SU-DHL-6 (cell line): ENCODE measurements at regions not wholly inside any gene's neighbourhood (a gene's known extent, or its start where the extent isn't known, plus 50 kb on each side); places are given as distances from the start of the nearest gene placed in this dataset.

Experiments used
- H2AFZ ChIP-seq: fragments of 200-600 bp; sonication (generic); 2 replicates; pipeline ENCODE4 v1.6.1; 2014; ENCODE audit warnings: low read depth, mild to moderate bottlenecking, moderate library complexity, mixed read lengths, antibody characterized with exemption, low read length; ENCODE audit not compliant: severe bottlenecking
- H3F3A ChIP-seq: fragments of 200-600 bp; shearing (Covaris generic); 2 replicates; pipeline ENCODE4 v1.6.0; 2016; ENCODE audit warnings: antibody characterized with exemption, mild to moderate bottlenecking; ENCODE audit not compliant: insufficient read depth
- H3K27ac ChIP-seq: fragments of 200-600 bp; sonication (generic); 2 replicates; pipeline ENCODE4 v1.5.1; 2016; ENCODE audit warnings: low read depth, mild to moderate bottlenecking, low read length, moderate library complexity, mixed read lengths
- H3K27me3 ChIP-seq: fragments of 200-600 bp; sonication (generic), shearing (Covaris generic); 2 replicates; pipeline ENCODE4 v1.6.0; 2014; ENCODE audit warnings: mild to moderate bottlenecking, low read length
- H3K36me3 ChIP-seq: fragments of 200-600 bp; sonication (generic); 2 replicates; pipeline ENCODE4 v1.6.1; 2014; ENCODE audit warnings: mild to moderate bottlenecking, low read length, mixed read lengths
- H3K4me2 ChIP-seq: fragments of 300-600, 200-600 bp; shearing (Covaris generic), sonication (generic); 2 replicates; pipeline ENCODE4 v1.6.0; 2014; ENCODE audit warnings: low read length, low read depth, mild to moderate bottlenecking; ENCODE audit not compliant: poor library complexity, severe bottlenecking
- H3K4me3 ChIP-seq: fragments of 200-600 bp; sonication (generic); 2 replicates; pipeline ENCODE4 v1.5.1; 2014; ENCODE audit warnings: antibody characterized with exemption, low read length, mild to moderate bottlenecking, mixed read lengths; ENCODE audit not compliant: insufficient read depth, poor library complexity, severe bottlenecking
- H3K79me2 ChIP-seq: fragments of 200-600 bp; sonication (generic); 2 replicates; pipeline ENCODE4 v1.6.1; 2014; ENCODE audit warnings: mild to moderate bottlenecking, low read length, moderate library complexity; ENCODE audit not compliant: insufficient read depth
- H3K9ac ChIP-seq: fragments of 200-600 bp; sonication (generic); 2 replicates; pipeline ENCODE4 v1.7.0; 2014; ENCODE audit warnings: mild to moderate bottlenecking, low read length
- H3K9me2 ChIP-seq: fragments of 200-600 bp; sonication (generic); replicated peaks from 2 replicates; pipeline ENCODE4 v1.6.1; 2014; ENCODE audit warnings: low read length; ENCODE audit not compliant: insufficient read depth
- H3K9me3 ChIP-seq: fragments of 200-600 bp; sonication (generic); 2 replicates; pipeline ENCODE4 v1.6.1; 2014; ENCODE audit warnings: low read length, mixed read lengths; ENCODE audit not compliant: insufficient read depth
- H4K20me1 ChIP-seq: fragments of 200-600 bp; sonication (generic); 2 replicates; pipeline ENCODE4 v1.6.1; 2014; ENCODE audit warnings: low read depth, mild to moderate bottlenecking, antibody characterized with exemption, low read length, moderate library complexity, mixed read lengths
- CTCF ChIP-seq: fragments of 200-600 bp; sonication (generic); IDR thresholded peaks from one replicate; pipeline ENCODE4 v1.5.1; 2017; ENCODE audit warnings: antibody characterized with exemption, mild to moderate bottlenecking, low read length, moderate library complexity; ENCODE audit not compliant: insufficient read depth, poor library complexity, severe bottlenecking
- EZH2phosphoT487 ChIP-seq: fragments of 200-600 bp; sonication (generic), shearing (Covaris generic); conservative IDR thresholded peaks from 2 replicates; pipeline ENCODE4 v1.6.1; 2018; ENCODE audit warnings: mild to moderate bottlenecking, antibody characterized with exemption, low read length, moderate library complexity, mixed read lengths

- Histone ChIP-seq H3K9me2 (no peaks in the 10 kb centered on the region), H4K20me1 (no peaks in the 10 kb centered on the region), H3K4me3 (no peak overlapping the region), H3K79me2 (no peaks in the 10 kb centered on the region), H3K27me3 (no peaks in the 10 kb centered on the region), H3K9me3 (no peaks in the 10 kb centered on the region), H3K27ac (no peak overlapping the region), H3K36me3 (no peaks in the 10 kb centered on the region), H3F3A (no peaks in the 10 kb centered on the region), H2AFZ (no peak overlapping the region), H3K4me2 (no peak overlapping the region), H3K9ac (no peak overlapping the region)
- TF ChIP-seq EZH2phosphoT487 (no peak), CTCF (no peak)
Measured at GRCh38 chr5:154647761-154648145, 107.4 kb upstream of the LARP1 start.

- Histone ChIP-seq H3K4me2 (no peak overlapping the region), H3K4me3 (no peak overlapping the region), H3K27me3 (no peaks in the 10 kb centered on the region), H4K20me1 (no peaks in the 10 kb centered on the region), H3K9me3 (no peaks in the 10 kb centered on the region), H3K27ac (no peak overlapping the region), H3K9me2 (no peaks in the 10 kb centered on the region), H3K36me3 (no peaks in the 10 kb centered on the region), H2AFZ (no peak overlapping the region), H3F3A (no peaks in the 10 kb centered on the region), H3K9ac (no peak overlapping the region), H3K79me2 (no peaks in the 10 kb centered on the region)
- no peak for TF ChIP-seq CTCF
- no peak for TF ChIP-seq EZH2phosphoT487
Measured at GRCh38 chr5:154647114-154647760, 107.9 kb upstream of the LARP1 start.

- Histone ChIP-seq H3K4me3 (no peak overlapping the region), H3K79me2 (no peaks in the 10 kb centered on the region), H4K20me1 (no peaks in the 10 kb centered on the region), H2AFZ (no peak overlapping the region), H3K27ac (no peak overlapping the region), H3K9ac (no peak overlapping the region), H3F3A (no peaks in the 10 kb centered on the region), H3K9me2 (no peaks in the 10 kb centered on the region), H3K36me3 (no peaks in the 10 kb centered on the region), H3K27me3 (no peaks in the 10 kb centered on the region), H3K9me3 (no peaks in the 10 kb centered on the region), H3K4me2 (no peak overlapping the region)
- TF ChIP-seq EZH2phosphoT487: no peak
- TF ChIP-seq CTCF: no peak
Measured at GRCh38 chr5:154646745-154647113, 108.4 kb upstream of the LARP1 start.
